ENCODE measurements at regions not wholly inside any gene's neighbourhood (a gene's known extent, or its start where the extent isn't known, plus 50 kb on each side); places are given as distances from the start of the nearest gene placed in this dataset.

GRCh38 chr16:50991436-50991835 lies 159.6 kb downstream of the SALL1 start:
- no peak for DNase-seq

GRCh38 chr16:50991006-50991405 lies 160.1 kb downstream of the SALL1 start:
- no peak for DNase-seq

DNA sequence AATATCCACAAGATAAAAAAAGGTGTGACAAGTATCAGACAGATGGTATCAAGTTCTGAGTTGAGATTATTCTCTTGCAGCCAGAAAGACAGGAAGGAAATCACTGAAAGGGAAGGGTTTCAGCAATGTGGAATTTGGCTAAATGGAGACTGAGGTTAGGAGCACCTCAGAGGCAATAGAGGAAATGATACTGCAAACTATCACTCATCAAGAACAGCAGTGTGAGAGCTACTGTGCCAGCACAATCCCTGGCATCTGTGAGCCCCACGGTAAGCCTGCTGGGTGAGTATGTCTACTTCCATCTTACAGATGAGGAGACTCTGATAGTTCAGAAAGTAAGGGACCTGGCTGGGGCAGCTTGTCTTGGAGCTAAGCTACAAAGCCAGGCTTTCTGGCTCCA lies 162.0 kb downstream of the SALL1 start:
- DNase-seq: no peak

GRCh38 chr16:50988441-50988840 lies 162.6 kb downstream of the SALL1 start:
- no peak for DNase-seq

- no peak for DNase-seq
Observed at GRCh38 chr16:50986453-50986852, 164.6 kb downstream of the SALL1 start.

- no peak for DNase-seq
Observed at GRCh38 chr16:50985733-50986132, 165.3 kb downstream of the SALL1 start.

DNA sequence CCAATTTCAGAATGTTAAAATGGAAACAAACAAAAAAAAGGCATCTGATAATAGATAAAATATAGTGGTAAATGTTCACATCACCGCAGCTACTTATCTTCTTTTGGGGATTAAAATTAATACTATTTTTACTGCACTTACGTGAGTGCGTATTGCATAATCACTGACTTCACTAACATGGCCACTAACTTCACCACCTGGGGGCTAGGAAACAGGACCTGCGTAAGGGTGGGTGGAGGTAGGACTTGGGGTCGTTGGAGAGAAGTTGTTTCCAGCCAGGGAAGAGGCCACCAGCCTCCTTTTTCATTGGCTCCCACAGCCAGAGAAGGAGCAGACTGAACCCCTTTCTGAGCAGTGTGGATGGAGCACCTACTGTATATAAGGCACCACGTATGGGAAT lies 166.4 kb downstream of the SALL1 start:
- no peak for DNase-seq

- DNase-seq: no peak
Observed at GRCh38 chr16:50982808-50983207, 168.3 kb downstream of the SALL1 start.

DNA sequence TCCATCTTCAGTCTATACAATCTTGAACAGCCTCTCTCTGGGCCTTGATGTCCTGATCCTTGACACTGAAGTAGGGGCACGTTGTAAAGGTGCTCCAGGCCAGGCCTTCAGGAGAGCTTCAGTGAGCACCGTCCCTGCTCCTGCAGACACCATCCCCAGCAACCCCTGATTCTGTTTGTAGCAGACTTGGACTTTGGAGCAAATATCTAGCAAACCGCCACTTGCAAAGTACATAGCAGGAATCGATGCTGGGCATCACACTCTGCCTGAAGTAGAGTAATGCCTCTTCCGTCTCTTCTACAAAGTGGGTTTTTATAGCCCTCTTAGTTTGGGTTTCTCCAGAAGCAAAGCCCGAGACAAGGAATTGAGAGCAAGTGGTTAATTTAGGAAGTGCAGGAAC lies 169.1 kb downstream of the SALL1 start:
- no peak for DNase-seq

GRCh38 chr16:50980666-50981065 lies 170.4 kb downstream of the SALL1 start:
- peak in 1 of 2 experiments; percentile 19 for DNase-seq

DNA sequence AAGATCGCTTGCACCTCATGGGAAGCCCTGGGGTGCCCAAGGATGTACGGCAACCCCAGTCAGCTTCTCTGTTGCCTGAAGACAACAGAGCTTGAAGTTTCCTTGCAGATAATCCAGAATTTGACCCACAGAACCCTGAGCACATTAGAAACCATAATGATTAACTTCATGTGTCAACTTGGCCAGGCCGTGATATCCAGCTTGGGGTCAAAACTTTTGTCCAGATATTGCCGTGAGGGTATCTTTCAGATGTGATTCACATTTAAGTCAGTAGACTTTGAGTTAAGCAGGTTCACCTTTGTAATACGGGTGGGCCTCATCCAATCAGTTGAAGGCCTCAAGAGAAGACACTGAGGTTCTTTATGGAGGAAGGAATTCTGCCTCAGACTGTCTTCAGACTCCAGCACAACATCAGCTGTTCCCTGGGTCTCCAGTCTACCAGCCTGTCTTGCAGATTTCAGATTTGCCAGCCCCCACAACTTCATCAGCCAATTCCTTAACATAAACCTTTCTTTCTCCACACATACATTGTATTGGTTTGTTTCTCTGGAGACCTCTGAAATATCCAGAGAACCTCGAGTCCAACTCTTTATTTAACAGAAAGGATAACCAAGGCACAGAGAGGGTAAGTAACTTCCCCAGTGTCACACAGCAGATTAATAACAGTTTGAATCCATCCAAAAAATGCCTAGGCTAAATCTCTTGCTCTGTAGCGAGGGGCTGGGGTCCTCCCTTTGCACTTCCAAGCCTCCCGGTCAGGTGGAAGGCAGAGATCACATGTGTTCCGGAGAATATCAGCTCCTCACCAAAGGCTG lies 171.1 kb downstream of the SALL1 start:
- DNase-seq: no peak

DNA sequence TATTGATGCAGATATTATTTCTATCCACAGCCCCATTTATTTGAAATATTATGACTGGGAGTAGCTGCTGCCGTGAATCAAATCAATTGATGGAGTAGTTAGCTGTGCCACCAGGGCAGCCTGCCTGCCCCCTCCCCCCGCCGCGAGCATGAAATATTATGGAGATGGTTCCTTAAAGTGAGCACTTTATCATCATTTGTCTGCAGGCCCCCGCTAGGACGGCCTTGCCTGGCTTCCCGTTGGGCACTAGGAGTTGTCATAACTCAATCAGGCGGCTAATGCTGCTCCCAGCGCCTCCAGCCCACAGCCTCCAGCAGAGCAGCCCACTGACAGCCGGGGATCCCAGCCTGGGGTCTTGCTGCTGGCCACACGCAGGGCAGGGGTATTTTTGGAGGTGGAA lies 173.9 kb downstream of the SALL1 start:
- no peak for DNase-seq

DNA sequence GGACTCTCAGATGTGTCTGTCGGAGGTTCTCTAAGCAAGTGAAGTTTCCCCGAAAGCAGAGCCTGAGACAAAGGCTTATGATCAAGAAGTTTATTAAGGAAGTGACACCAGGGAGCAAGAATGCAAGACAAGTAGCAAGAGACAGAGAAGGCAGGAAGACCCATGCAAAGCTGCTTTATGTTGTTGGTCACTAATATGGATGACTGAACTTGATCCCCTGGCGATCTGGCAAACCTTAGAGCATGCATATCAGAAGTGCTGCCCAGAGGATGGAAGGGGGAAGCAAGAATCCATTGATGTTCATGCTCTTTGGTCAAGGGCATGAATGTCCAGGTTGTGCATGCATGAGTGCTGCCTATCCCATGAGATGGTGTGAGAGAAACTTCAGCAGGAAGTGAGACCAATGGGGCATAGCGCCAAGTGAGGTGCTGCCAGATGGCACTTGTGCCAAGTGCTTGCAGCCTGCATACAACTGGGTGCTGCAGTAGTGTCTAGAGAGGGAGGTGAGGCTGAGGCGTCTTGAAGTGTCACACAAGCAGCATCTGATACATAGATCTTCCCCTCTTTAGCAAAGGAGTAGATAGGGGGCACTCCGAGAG lies 176.5 kb downstream of the SALL1 start:
- DNase-seq: peak in 1 of 2 experiments; percentile 29

GRCh38 chr16:50972876-50973275 lies 178.2 kb downstream of the SALL1 start:
- DNase-seq: no peak

GRCh38 chr16:50970281-50970680 lies 180.8 kb downstream of the SALL1 start:
- no peak for DNase-seq

GRCh38 chr16:50967827-50968612 lies 183.1 kb downstream of the SALL1 start:
- no peak for DNase-seq

GRCh38 chr16:50964491-50964890 lies 186.6 kb downstream of the SALL1 start:
- DNase-seq: no peak

- DNase-seq: no peak
Observed at GRCh38 chr16:50961952-50962351, 189.1 kb downstream of the SALL1 start.

GRCh38 chr16:50960517-50961202 lies 190.4 kb downstream of the SALL1 start:
- DNase-seq: peak in 1 of 2 experiments; percentile 34

- DNase-seq: no peak
Observed at GRCh38 chr16:50957056-50957455, 194.0 kb downstream of the SALL1 start.

DNA sequence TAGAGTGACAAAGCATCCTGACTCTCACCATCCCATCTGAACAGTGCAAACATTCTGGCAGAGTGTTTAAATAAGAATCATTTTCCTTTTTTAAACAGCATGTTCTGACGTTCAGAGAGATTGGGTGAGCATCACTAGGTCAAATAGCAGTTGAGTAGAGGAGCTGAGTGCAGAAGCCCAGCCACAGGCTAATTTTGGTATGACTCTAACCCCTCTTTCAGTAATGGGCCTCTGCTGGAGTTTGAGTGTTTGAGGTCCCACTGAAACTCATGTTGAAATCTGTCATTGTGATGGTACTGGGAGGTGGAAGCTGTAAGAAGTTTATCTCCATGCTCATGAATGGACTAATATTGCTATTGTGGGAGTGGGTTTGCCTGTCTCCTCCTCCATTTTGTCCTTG lies 194.4 kb downstream of the SALL1 start:
- no peak for DNase-seq

DNA sequence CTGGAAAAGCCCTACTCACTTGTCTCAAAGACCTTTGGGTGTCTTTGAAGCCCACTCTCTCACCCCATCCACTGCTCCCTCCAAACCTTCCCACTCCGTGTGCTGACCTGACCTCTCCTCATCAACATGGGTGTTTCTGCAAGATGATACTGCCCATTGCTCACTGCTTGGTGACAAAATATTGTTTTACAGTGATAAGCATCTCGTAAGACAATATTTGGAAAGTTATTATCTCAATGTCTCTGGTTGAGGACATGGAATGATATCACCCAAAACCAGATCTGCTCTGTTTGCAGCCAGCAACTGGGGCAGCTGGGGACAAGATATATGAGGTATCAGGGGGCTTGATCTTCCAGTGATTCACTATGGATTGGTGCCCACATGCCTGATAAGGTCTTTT lies 195.8 kb downstream of the SALL1 start:
- DNase-seq: no peak

DNA sequence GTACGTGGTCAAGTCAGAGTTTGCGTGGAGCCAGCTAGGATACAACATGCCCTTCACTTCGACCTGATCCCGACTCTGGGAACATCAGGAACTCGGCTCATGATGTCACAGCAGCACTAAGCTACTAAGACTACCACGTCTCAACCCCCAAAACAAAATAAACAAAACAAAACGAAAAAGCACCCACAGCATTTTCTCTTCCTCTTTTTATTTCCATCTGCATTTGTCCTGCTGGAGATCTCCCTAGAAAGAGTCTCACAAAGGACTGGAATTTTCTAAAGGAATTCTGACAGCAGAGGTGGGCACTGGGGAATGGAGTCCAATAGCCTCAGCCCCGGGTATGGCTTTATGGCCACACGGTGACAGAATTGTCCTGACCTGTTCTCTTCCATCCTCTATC lies 196.6 kb downstream of the SALL1 start:
- DNase-seq: no peak
